ENCODE measurements at regions not wholly inside any gene's neighbourhood (a gene's known extent, or its start where the extent isn't known, plus 50 kb on each side); places are given as distances from the start of the nearest gene placed in this dataset.

DNA sequence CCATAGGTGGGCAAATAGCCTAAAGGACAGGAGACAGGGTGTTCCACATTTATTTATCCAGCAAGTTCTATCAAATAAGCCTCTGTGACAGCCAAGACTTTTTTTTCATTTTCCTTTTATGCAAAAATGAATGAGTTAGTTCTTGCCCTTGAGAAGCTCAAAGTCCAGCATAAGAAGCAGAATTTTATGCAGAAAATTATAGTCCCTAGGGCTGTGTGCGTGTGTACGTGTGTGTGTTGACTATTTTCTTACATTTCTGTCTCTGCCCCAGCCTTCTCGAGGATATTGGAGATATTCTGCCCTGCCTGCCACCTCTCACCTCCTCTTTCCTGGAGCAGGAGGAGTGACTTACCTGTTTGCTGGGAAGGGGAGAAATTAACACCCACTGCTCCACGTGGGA lies 221.9 kb downstream of the SREK1 start:
- TF ChIP-seq, protein P1, sequence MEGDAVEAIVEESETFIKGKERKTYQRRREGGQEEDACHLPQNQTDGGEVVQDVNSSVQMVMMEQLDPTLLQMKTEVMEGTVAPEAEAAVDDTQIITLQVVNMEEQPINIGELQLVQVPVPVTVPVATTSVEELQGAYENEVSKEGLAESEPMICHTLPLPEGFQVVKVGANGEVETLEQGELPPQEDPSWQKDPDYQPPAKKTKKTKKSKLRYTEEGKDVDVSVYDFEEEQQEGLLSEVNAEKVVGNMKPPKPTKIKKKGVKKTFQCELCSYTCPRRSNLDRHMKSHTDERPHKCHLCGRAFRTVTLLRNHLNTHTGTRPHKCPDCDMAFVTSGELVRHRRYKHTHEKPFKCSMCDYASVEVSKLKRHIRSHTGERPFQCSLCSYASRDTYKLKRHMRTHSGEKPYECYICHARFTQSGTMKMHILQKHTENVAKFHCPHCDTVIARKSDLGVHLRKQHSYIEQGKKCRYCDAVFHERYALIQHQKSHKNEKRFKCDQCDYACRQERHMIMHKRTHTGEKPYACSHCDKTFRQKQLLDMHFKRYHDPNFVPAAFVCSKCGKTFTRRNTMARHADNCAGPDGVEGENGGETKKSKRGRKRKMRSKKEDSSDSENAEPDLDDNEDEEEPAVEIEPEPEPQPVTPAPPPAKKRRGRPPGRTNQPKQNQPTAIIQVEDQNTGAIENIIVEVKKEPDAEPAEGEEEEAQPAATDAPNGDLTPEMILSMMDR (IDR thresholded peaks at IDR 0.05): no peak

DNA sequence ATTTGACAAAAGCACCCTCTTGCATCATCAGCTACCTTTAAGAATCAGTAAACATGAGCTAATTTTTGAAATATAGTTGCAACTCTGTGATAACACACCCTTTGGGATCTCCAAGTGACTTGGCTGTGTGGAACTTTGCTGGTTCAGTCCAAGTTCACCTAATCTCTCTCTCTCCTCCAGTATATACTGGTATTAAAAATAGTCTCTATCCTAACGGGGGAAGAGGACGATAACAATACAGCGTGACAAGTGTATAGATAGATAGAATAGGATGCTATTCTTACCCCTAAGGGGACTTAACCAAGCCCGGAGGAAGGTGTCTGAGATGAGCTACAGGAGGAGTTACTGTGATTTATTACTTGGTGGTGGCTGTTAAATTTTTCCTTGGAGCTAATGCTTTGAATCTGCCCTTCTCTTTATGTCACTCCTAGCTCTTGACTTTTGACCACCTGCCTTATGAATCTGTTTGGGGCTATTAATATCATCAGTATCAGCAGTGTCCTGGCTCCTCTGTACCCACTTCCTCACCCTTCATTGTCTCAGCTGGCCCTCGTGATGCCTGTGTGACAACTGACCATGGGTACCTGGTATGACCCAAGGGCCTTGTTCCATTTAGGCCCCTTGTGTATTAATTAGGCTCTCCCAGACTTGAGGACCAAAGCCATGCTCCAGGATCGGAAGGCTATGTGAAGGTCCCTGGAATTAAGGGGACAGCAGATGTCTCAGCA lies 223.9 kb downstream of the SREK1 start:
- TF ChIP-seq, protein P1 (IDR thresholded peaks at IDR 0.05): no peak

DNA sequence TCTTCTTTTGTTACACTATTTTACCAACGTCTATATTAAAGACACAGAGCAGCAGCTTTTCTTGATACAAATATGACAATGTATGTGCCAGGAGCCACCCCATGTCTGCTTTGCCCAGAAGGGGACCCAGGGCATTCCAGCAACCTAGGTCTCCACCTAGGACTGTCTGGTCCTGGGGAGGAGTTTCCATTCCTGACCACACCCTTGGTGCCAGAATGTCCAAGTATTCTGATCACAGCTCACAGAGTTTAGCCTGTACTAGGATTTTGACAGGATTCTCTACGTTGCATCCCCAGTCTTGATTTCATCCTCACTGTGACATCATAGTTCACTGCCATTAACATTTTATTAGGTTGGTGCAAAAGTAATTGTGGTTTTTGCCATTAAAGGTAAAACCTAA lies 224.7 kb downstream of the SREK1 start:
- TF ChIP-seq, protein P1 (IDR thresholded peaks at IDR 0.05): no peak

DNA sequence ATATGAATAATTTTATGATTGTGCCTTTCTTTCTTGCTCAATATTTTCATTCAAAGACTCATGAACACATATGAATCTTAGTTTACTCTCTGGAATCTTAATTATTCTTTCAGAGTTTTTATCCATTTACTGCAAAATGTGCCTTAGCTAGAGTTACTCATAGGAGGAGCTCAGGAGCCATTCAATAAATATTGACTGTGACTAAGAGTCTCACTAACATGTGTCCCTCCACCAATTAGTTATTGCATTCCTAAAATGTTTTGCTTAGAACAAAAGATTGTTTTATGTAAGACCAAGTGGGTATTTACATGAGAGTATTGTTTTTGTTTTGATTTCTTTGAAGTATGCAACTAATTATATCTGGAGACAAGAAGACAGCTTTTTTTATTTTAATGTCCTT lies 218.4 kb upstream of the MAST4 start:
- TF ChIP-seq, protein P1 (IDR thresholded peaks at IDR 0.05): no peak

DNA sequence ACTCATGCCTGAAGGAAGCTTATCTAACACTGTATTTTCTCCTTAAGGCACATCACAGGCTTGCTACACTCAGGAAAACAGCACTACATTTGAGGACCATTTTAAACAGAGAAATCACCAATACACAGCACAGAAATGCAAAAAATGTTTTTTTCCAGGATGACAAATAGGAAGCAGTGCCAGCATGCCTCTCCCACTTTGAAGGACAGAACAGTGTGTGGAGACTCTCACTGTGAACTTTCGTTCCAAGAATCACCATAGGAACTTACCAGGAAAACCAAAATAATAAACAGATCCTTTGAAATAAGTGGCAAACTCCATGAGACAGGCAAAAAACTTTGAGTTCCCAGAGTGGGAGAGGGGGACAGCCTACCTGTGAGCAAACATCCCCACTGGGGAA lies 217.8 kb upstream of the MAST4 start:
- TF ChIP-seq, protein P1 (IDR thresholded peaks at IDR 0.05): no peak

DNA sequence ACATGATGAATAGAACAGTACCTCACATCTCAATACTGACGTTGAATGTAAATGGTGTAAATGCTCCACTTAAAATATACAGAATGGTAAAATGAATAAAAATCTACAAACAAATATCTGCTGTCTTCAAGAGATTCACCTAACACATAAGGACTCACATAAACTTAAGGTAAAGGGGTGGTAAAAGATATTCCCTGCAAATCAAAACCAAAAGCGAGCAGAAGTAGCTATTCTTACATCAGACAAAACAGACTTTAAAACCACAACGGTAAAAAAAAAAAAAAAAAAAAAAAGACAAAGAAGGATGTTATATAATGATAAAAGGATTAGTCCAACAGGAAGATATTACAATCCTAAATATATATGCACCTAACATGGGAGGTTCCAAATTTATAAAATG lies 214.0 kb upstream of the MAST4 start:
- TF ChIP-seq, protein P1 (IDR thresholded peaks at IDR 0.05): no peak

DNA sequence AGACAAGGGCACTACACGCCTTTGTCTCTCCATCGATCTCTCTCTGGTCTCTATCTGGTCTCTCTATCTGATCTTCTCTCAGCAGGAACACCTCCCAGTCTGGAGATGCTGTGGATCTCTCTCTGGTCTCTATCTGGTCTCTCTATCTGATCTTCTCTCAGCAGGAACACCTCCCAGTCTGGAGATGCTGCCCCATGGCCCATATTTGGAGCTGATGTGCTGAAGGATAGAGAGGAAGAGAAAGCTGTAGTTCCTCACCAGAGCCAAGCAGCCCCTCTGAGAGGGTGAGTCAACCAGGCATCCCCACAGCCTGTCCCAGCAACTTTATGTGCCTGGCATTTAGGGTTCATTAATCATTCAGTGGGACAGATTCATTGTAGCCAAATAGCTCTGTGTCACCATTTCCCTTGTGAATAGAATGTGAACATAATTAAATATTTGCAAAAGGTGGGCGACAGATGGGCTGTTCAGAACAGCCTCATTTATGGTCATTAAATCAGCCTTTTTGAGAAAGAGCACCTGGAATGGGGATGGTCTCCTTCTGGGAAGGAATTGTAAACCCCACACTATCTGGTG lies 189.3 kb upstream of the MAST4 start:
- TF ChIP-seq, protein P1 (IDR thresholded peaks at IDR 0.05): no peak
